ENCODE measurements at regions not wholly inside any gene's neighbourhood (a gene's known extent, or its start where the extent isn't known, plus 50 kb on each side); places are given as distances from the start of the nearest gene placed in this dataset.

- no peak for DNase-seq
Measured at GRCh38 chr3:174786825-174787224, 72.3 kb upstream of the NAALADL2 start.

DNA sequence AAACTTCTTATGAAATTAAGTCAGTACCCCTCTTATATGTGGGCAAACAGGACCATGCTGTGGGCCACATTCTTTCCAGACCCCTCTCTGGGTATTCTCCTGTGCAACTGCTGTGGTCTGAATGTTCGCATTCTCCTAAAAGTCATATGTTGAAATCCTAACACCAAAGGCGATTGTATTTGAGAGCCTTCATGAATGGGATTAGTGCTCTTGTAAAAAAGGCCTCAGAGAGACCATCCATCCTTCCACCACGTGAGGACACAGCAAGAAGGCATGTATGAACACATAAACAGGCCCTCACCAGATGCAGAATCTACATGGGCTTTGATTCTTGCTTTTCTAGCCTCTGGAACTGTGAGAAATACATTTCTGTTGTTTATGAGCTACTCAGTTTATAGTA is 68.0 kb upstream of the NAALADL2 start:
- no peak for DNase-seq

DNA sequence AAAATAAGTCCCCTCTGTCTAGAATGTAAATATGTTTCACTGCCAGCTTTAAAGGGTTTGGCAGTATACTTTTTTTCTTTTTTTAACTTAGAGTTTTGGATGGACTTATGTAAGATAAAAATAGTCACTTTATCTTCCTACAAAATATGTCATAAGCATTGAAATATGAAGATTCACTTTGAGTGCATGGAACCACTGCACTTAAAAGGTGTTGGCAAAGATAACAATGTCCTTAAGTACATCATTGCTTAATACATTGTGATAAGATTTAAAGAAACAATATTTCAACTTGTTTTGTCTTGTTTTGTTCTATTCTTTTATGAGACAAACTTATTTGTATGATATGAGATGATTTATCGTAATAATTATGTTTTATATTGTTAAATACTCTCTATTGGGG is 66.3 kb upstream of the NAALADL2 start:
- no peak for DNase-seq

Data from activated T-cell treated with anti-CD3 and anti-CD28 coated beads, Interleukin-2, amount 50 U/mL, for 1 hour (primary cell).